Gastroesophageal sphincter (tissue), 3 donors: ENCODE measurements at regions not wholly inside any gene's neighbourhood (a gene's known extent, or its start where the extent isn't known, plus 50 kb on each side); places are given as distances from the start of the nearest gene placed in this dataset.

Experiments
- CTCF ChIP-seq, 4 experiments: fragments of 200-600 bp in 2 of 4; fragments of 450-650 bp in 2 of 4; sonication (generic) in 1 of 4; IDR thresholded peaks; one replicate each; pipeline ENCODE4 v1.5.1; 2017 to 2019; ENCODE audit warnings: antibody characterized with exemption in 4 of 4, mild to moderate bottlenecking in 2 of 4, moderate library complexity in 2 of 4
- EP300 ChIP-seq: sonication (generic); formaldehyde crosslinking; IDR thresholded peaks from one replicate; pipeline ENCODE4 v1.6.1; 2017; ENCODE audit warnings: antibody characterized with exemption, mild to moderate bottlenecking
- POLR2A ChIP-seq, 2 donors: fragments of 450-650 bp; IDR thresholded peaks; one replicate each; pipeline ENCODE4 v1.6.1; 2017; ENCODE audit warnings: antibody characterized with exemption in 2 of 2, mild to moderate bottlenecking in 2 of 2, moderate library complexity in 1 of 2
- POLR2AphosphoS5 ChIP-seq: sonication (generic); formaldehyde crosslinking; IDR thresholded peaks from one replicate; pipeline ENCODE4 v1.6.1; 2017; ENCODE audit warnings: antibody characterized with exemption

- TF ChIP-seq POLR2A (IDR thresholded peaks at IDR 0.05) (no peak), CTCF (IDR thresholded peaks at IDR 0.05) (no peak), EP300 (no peak), POLR2AphosphoS5 (no peak)
Measured at GRCh38 chr6:156166093-156166492, 611.1 kb upstream of the ARID1B start.
